ENCODE measurements at regions not wholly inside any gene's neighbourhood (a gene's known extent, or its start where the extent isn't known, plus 50 kb on each side); places are given as distances from the start of the nearest gene placed in this dataset.

DNA sequence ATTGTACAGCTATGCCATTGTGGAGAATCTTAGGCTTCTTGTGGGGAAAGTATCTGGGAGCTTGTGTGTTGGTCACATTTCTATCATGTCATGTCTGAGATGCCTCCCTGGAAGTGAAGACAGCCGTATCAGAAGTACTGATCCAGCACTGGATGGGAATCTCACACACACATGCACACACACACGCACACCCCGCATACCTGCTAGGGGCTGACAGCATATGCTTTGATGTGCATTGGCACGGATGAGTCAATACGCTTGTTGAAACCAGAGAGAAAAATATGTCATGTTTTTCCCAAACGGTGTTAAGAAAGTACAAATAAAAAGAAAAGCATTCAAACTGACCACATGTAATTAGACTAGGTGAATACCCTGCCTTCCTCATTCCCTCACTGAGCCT lies 260.8 kb downstream of the KTN1 start:
- intact Hi-C loops (cut with DNase I): no loop called here
- DNase-seq: no peak
- no peaks in the 10 kb centered on the region for H3K4me1 ChIP-seq

GRCh38 chr14:55841625-55842024 lies 261.6 kb downstream of the KTN1 start:
- TF ChIP-seq, protein P1, sequence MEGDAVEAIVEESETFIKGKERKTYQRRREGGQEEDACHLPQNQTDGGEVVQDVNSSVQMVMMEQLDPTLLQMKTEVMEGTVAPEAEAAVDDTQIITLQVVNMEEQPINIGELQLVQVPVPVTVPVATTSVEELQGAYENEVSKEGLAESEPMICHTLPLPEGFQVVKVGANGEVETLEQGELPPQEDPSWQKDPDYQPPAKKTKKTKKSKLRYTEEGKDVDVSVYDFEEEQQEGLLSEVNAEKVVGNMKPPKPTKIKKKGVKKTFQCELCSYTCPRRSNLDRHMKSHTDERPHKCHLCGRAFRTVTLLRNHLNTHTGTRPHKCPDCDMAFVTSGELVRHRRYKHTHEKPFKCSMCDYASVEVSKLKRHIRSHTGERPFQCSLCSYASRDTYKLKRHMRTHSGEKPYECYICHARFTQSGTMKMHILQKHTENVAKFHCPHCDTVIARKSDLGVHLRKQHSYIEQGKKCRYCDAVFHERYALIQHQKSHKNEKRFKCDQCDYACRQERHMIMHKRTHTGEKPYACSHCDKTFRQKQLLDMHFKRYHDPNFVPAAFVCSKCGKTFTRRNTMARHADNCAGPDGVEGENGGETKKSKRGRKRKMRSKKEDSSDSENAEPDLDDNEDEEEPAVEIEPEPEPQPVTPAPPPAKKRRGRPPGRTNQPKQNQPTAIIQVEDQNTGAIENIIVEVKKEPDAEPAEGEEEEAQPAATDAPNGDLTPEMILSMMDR (IDR thresholded peaks at IDR 0.05): no peak
- Histone ChIP-seq H3K27me3 (no peaks in the 10 kb centered on the region), H3K9me3 (no peaks in the 10 kb centered on the region), H3K27ac (no peak overlapping the region), H3K4me1 (no peaks in the 10 kb centered on the region), H3K36me3 (no peaks in the 10 kb centered on the region), H3K9ac (ENCODE audit: low read depth in 2 of 2, low read length in 2 of 2) (no peak overlapping the region), H3K4me3 (no peak overlapping the region)
- intact Hi-C loops (cut with DNase I): no loop called here
- no peak for DNase-seq

More for the DNA sequence above, 260.8 kb downstream of the KTN1 start:
- TF ChIP-seq, protein P1 (IDR thresholded peaks at IDR 0.05): no peak
- no peak overlapping the region for H3K9ac ChIP-seq (ENCODE audit: low read depth in 2 of 2, low read length in 2 of 2)
- no peak overlapping the region for H3K4me3 ChIP-seq
- no peaks in the 10 kb centered on the region for H3K9me3 ChIP-seq
- no peaks in the 10 kb centered on the region for H3K27me3 ChIP-seq
- no peaks in the 10 kb centered on the region for H3K36me3 ChIP-seq
- no peak overlapping the region for H3K27ac ChIP-seq

- no peak overlapping the region for H3K9ac ChIP-seq (ENCODE audit: low read depth in 2 of 2, low read length in 2 of 2)
- no peak overlapping the region for H3K4me3 ChIP-seq
- DNase-seq: no peak
- no peaks in the 10 kb centered on the region for H3K9me3 ChIP-seq
- intact Hi-C loops (cut with DNase I): no loop called here
- no peaks in the 10 kb centered on the region for H3K36me3 ChIP-seq
- no peaks in the 10 kb centered on the region for H3K4me1 ChIP-seq
- no peak overlapping the region for H3K27ac ChIP-seq
- H3K27me3 ChIP-seq: no peaks in the 10 kb centered on the region
- TF ChIP-seq, protein P1 (IDR thresholded peaks at IDR 0.05): no peak
Observed at GRCh38 chr14:55843718-55844403, 263.9 kb downstream of the KTN1 start.

DNA sequence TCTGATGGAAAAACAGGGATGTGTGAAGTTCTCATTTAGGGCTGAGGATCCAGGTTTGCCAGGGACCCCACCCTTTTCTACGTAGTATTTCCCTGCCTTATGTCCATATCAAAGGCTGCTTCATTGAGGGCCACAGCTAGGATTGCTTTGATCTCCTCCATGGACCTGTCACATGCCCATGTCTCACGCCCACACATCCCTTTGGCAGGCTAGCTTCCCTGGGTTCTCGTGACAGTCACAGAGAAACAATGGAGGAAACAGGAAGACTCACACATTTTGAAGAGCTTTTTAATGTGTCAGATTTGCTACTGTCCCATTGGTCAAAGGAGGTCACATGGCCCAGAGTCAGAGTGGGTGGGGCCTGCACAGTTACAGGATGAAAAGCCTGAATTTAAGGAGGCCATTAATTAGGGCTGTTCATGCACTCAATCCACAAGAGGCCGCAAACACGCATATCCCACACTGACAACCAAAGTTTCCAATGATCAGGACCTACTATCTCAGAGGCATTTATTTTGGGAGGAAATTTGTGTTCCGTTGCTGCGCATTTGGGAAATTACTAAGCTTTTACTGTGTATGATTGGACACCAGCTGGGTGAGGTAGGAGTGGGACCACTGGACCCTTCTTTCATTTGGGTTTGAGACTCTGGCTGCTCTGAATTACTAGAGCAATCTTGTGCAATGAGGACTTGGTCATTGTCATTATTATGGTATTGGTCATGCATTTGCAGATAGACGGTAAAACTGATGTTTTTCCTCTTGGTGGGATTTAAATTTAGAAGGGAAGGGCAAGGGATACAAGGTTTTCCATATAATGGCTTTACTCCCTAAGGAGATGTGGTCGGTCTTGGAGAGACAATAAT lies 266.2 kb downstream of the KTN1 start:
- H3K27ac ChIP-seq: no peak overlapping the region
- intact Hi-C loops (cut with DNase I): no loop called here
- H3K4me1 ChIP-seq: no peaks in the 10 kb centered on the region
- DNase-seq: no peak
- no peaks in the 10 kb centered on the region for H3K27me3 ChIP-seq
- TF ChIP-seq, protein P1 (IDR thresholded peaks at IDR 0.05): no peak
- H3K9me3 ChIP-seq: no peaks in the 10 kb centered on the region
- no peak overlapping the region for H3K9ac ChIP-seq (ENCODE audit: low read depth in 2 of 2, low read length in 2 of 2)
- H3K36me3 ChIP-seq: no peaks in the 10 kb centered on the region
- H3K4me3 ChIP-seq: no peak overlapping the region

DNA sequence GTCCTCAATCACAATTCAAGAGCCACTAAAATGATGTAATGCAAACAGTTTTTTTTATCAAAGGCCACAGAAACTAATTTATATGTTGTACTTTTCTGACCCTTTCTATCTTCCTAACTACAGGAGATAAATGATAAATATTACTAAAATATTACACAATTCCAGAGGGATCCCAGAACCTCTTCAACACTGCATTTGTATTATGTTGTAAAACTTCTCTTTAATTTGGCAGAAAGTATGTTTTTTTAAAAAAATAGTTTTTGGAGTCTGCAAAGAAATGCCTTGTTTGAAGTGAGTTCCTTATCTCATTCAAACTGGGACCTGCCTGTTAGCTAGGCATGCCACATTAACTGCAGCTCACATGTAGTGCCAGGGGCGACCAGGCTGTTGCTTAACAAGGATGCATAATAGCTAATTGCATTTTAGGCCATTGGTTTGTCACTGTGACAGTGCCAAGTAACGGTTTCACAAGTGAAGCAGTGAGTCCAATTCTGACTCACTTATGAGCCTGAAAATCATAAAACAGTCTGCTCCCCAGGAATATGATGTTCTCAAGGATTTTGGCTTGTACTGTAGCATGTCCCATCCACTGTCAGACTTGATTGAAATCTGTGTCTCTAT lies 266.9 kb downstream of the KTN1 start:
- H3K27ac ChIP-seq: no peak overlapping the region
- H3K9ac ChIP-seq (ENCODE audit: low read depth in 2 of 2, low read length in 2 of 2): no peak overlapping the region
- TF ChIP-seq, protein P1 (IDR thresholded peaks at IDR 0.05): no peak
- H3K4me1 ChIP-seq: no peaks in the 10 kb centered on the region
- H3K9me3 ChIP-seq: no peaks in the 10 kb centered on the region
- DNase-seq: no peak
- no peaks in the 10 kb centered on the region for H3K36me3 ChIP-seq
- no peaks in the 10 kb centered on the region for H3K27me3 ChIP-seq
- intact Hi-C loops (cut with DNase I): no loop called here
- H3K4me3 ChIP-seq: no peak overlapping the region

All from colonic mucosa (tissue), 4 donors.